ENCODE measurements at regions not wholly inside any gene's neighbourhood (a gene's known extent, or its start where the extent isn't known, plus 50 kb on each side); places are given as distances from the start of the nearest gene placed in this dataset.

GRCh38 chr15:95919460-95919859 is 411.0 kb upstream of the NR2F2 start:
- no peak for TF ChIP-seq Cebpa-rat (IDR thresholded peaks at IDR 0.05)
- H3K27me3 ChIP-seq, result no peaks in the 10 kb centered on the region
- H3K4me1 ChIP-seq, result no peaks in the 10 kb centered on the region
- H3K9ac ChIP-seq, result no peak overlapping the region
- no peaks in the 10 kb centered on the region for H3K36me3 ChIP-seq
- H3K4me2 ChIP-seq, result no peak overlapping the region
- no peaks in the 10 kb centered on the region for H4K20me1 ChIP-seq
- H3K9me3 ChIP-seq, result no peaks in the 10 kb centered on the region
- no peak overlapping the region for H3K27ac ChIP-seq
- no peak overlapping the region for H3K4me3 ChIP-seq

GRCh38 chr15:95921404-95921803 is 409.1 kb upstream of the NR2F2 start:
- H3K36me3 ChIP-seq, result no peaks in the 10 kb centered on the region
- no peak overlapping the region for H3K9ac ChIP-seq
- TF ChIP-seq Cebpa-rat (IDR thresholded peaks at IDR 0.05), result no peak

GRCh38 chr15:95922431-95922830 is 408.1 kb upstream of the NR2F2 start:
- Histone ChIP-seq H3K9me3 (no peaks in the 10 kb centered on the region), H3K4me1 (no peaks in the 10 kb centered on the region), H3K27me3 (no peaks in the 10 kb centered on the region), H3K4me2 (no peak overlapping the region), H3K36me3 (no peaks in the 10 kb centered on the region), H3K9ac (no peak overlapping the region), H3K4me3 (no peak overlapping the region), H3K27ac (no peak overlapping the region), H4K20me1 (no peaks in the 10 kb centered on the region)
- no peak for TF ChIP-seq Cebpa-rat (IDR thresholded peaks at IDR 0.05)

More at GRCh38 chr15:95921404-95921803, 409.1 kb upstream of the NR2F2 start:
- Histone ChIP-seq H3K9me3 (no peaks in the 10 kb centered on the region), H3K4me3 (no peak overlapping the region), H3K4me2 (no peak overlapping the region), H3K4me1 (no peaks in the 10 kb centered on the region), H4K20me1 (no peaks in the 10 kb centered on the region), H3K27me3 (no peaks in the 10 kb centered on the region), H3K27ac (no peak overlapping the region)

- Histone ChIP-seq H3K4me2 (no peak overlapping the region), H3K9me3 (no peaks in the 10 kb centered on the region), H3K36me3 (no peaks in the 10 kb centered on the region), H4K20me1 (no peaks in the 10 kb centered on the region), H3K4me1 (no peaks in the 10 kb centered on the region), H3K4me3 (no peak overlapping the region), H3K27me3 (no peaks in the 10 kb centered on the region), H3K9ac (no peak overlapping the region), H3K27ac (no peak overlapping the region)
- no peak for TF ChIP-seq Cebpa-rat (IDR thresholded peaks at IDR 0.05)
Measured at GRCh38 chr15:95923792-95924191, 406.7 kb upstream of the NR2F2 start.

- H3K27ac ChIP-seq, result no peak overlapping the region
- H4K20me1 ChIP-seq, result no peaks in the 10 kb centered on the region
- no peaks in the 10 kb centered on the region for H3K27me3 ChIP-seq
- no peak overlapping the region for H3K4me3 ChIP-seq
- no peak for TF ChIP-seq Cebpa-rat (IDR thresholded peaks at IDR 0.05)
- H3K9ac ChIP-seq, result no peak overlapping the region
- H3K36me3 ChIP-seq, result no peaks in the 10 kb centered on the region
- H3K4me2 ChIP-seq, result no peak overlapping the region
- no peaks in the 10 kb centered on the region for H3K4me1 ChIP-seq
- H3K9me3 ChIP-seq, result no peaks in the 10 kb centered on the region
Measured at GRCh38 chr15:95928822-95929221, 401.7 kb upstream of the NR2F2 start.

GRCh38 chr15:95929232-95929846 is 401.2 kb upstream of the NR2F2 start:
- Histone ChIP-seq H3K4me2 (no peak overlapping the region), H3K9ac (no peak overlapping the region), H3K9me3 (no peaks in the 10 kb centered on the region), H3K36me3 (no peaks in the 10 kb centered on the region), H3K27ac (no peak overlapping the region), H4K20me1 (no peaks in the 10 kb centered on the region), H3K4me3 (no peak overlapping the region), H3K4me1 (no peaks in the 10 kb centered on the region), H3K27me3 (no peaks in the 10 kb centered on the region)
- TF ChIP-seq Cebpa-rat (IDR thresholded peaks at IDR 0.05), result no peak

- Histone ChIP-seq H3K27ac (no peak overlapping the region), H3K4me1 (no peaks in the 10 kb centered on the region), H4K20me1 (no peaks in the 10 kb centered on the region), H3K9ac (no peak overlapping the region), H3K9me3 (no peaks in the 10 kb centered on the region), H3K27me3 (no peaks in the 10 kb centered on the region), H3K4me2 (no peak overlapping the region), H3K4me3 (no peak overlapping the region), H3K36me3 (no peaks in the 10 kb centered on the region)
- no peak for TF ChIP-seq Cebpa-rat (IDR thresholded peaks at IDR 0.05)
Measured at GRCh38 chr15:95930659-95931375, 399.7 kb upstream of the NR2F2 start.

- Histone ChIP-seq H4K20me1 (no peaks in the 10 kb centered on the region), H3K4me3 (no peak overlapping the region), H3K36me3 (no peaks in the 10 kb centered on the region), H3K4me1 (no peaks in the 10 kb centered on the region), H3K9me3 (no peaks in the 10 kb centered on the region), H3K27ac (no peak overlapping the region), H3K9ac (no peak overlapping the region), H3K4me2 (no peak overlapping the region), H3K27me3 (no peaks in the 10 kb centered on the region)
- TF ChIP-seq Cebpa-rat (IDR thresholded peaks at IDR 0.05), result no peak
Measured at GRCh38 chr15:95931619-95932018, 398.9 kb upstream of the NR2F2 start.

- Histone ChIP-seq H3K4me2 (no peak overlapping the region), H3K9me3 (no peaks in the 10 kb centered on the region), H3K27ac (no peak overlapping the region), H3K9ac (no peak overlapping the region), H3K4me3 (no peak overlapping the region), H4K20me1 (no peaks in the 10 kb centered on the region), H3K36me3 (no peaks in the 10 kb centered on the region), H3K4me1 (no peaks in the 10 kb centered on the region), H3K27me3 (no peaks in the 10 kb centered on the region)
- no peak for TF ChIP-seq Cebpa-rat (IDR thresholded peaks at IDR 0.05)
Measured at GRCh38 chr15:95932141-95932540, 398.4 kb upstream of the NR2F2 start.

GRCh38 chr15:95932676-95933075 is 397.8 kb upstream of the NR2F2 start:
- no peak overlapping the region for H3K4me2 ChIP-seq
- no peaks in the 10 kb centered on the region for H3K36me3 ChIP-seq
- no peak overlapping the region for H3K9ac ChIP-seq
- H3K27me3 ChIP-seq, result no peaks in the 10 kb centered on the region
- no peaks in the 10 kb centered on the region for H4K20me1 ChIP-seq
- no peaks in the 10 kb centered on the region for H3K9me3 ChIP-seq
- no peak for TF ChIP-seq Cebpa-rat (IDR thresholded peaks at IDR 0.05)
- H3K4me3 ChIP-seq, result no peak overlapping the region
- H3K4me1 ChIP-seq, result no peaks in the 10 kb centered on the region
- H3K27ac ChIP-seq, result no peak overlapping the region

All from BLaER1 (cell line).